ENCODE measurements at regions not wholly inside any gene's neighbourhood (a gene's known extent, or its start where the extent isn't known, plus 50 kb on each side); places are given as distances from the start of the nearest gene placed in this dataset.

- DNase-seq (ENCODE audit: insufficient read length, low spot score) (no peak), FAIRE-seq (no peak)
- no peak for TF ChIP-seq POLR2A (IDR thresholded peaks at IDR 0.05; ENCODE audit: low read depth, low read length)
These were observed 448.5 kb upstream of the ANKRD30A start for GRCh38 chr10:36676756-36677430.

GRCh38 chr10:36676321-36676720 is 449.1 kb upstream of the ANKRD30A start:
- FAIRE-seq (no peak), DNase-seq (ENCODE audit: insufficient read length, low spot score) (no peak)
- no peak for TF ChIP-seq POLR2A (IDR thresholded peaks at IDR 0.05; ENCODE audit: low read depth, low read length)

GRCh38 chr10:36675458-36675880 is 449.9 kb upstream of the ANKRD30A start:
- no peak for TF ChIP-seq POLR2A (IDR thresholded peaks at IDR 0.05; ENCODE audit: low read depth, low read length)
- peak; percentile 81 for FAIRE-seq
- DNase-seq (ENCODE audit: insufficient read length, low spot score), result peak; percentile 51

- DNase-seq (ENCODE audit: insufficient read length, low spot score) (no peak), FAIRE-seq (no peak)
- TF ChIP-seq POLR2A (IDR thresholded peaks at IDR 0.05; ENCODE audit: low read depth, low read length), result no peak
These were observed 453.8 kb upstream of the ANKRD30A start for GRCh38 chr10:36671607-36672006.

GRCh38 chr10:36670621-36671402 is 454.6 kb upstream of the ANKRD30A start:
- no peak for FAIRE-seq

GRCh38 chr10:36669615-36670352 is 455.6 kb upstream of the ANKRD30A start:
- FAIRE-seq, result no peak
- no peak for TF ChIP-seq POLR2A (IDR thresholded peaks at IDR 0.05; ENCODE audit: low read depth, low read length)
- no peak for DNase-seq (ENCODE audit: insufficient read length, low spot score)

More at GRCh38 chr10:36670621-36671402, 454.6 kb upstream of the ANKRD30A start:
- no peak for DNase-seq (ENCODE audit: insufficient read length, low spot score)
- TF ChIP-seq POLR2A (IDR thresholded peaks at IDR 0.05; ENCODE audit: low read depth, low read length), result no peak

- TF ChIP-seq POLR2A (IDR thresholded peaks at IDR 0.05; ENCODE audit: low read depth, low read length), result no peak
- FAIRE-seq (no peak), DNase-seq (ENCODE audit: insufficient read length, low spot score) (no peak)
These were observed 458.9 kb upstream of the ANKRD30A start for GRCh38 chr10:36666451-36666850.

- no peak for TF ChIP-seq POLR2A (IDR thresholded peaks at IDR 0.05; ENCODE audit: low read depth, low read length)
- no peak for DNase-seq (ENCODE audit: insufficient read length, low spot score)
- no peak for FAIRE-seq
These were observed 462.8 kb upstream of the ANKRD30A start for GRCh38 chr10:36662571-36662970.

GRCh38 chr10:36650274-36650673 is 475.1 kb upstream of the ANKRD30A start:
- DNase-seq (ENCODE audit: insufficient read length, low spot score) (no peak), FAIRE-seq (no peak)
- no peak for TF ChIP-seq POLR2A (IDR thresholded peaks at IDR 0.05; ENCODE audit: low read depth, low read length)

GRCh38 chr10:36647540-36647939 is 477.9 kb upstream of the ANKRD30A start:
- FAIRE-seq, result no peak
- DNase-seq (ENCODE audit: insufficient read length, low spot score), result no peak
- no peak for TF ChIP-seq POLR2A (IDR thresholded peaks at IDR 0.05; ENCODE audit: low read depth, low read length)

GRCh38 chr10:36640626-36641025 is 484.8 kb upstream of the ANKRD30A start:
- FAIRE-seq (no peak), DNase-seq (ENCODE audit: insufficient read length, low spot score) (no peak)
- TF ChIP-seq POLR2A (IDR thresholded peaks at IDR 0.05; ENCODE audit: low read depth, low read length), result no peak

GRCh38 chr10:36638462-36639155 is 486.8 kb upstream of the ANKRD30A start:
- peak; percentile 36 for FAIRE-seq
- no peak for DNase-seq (ENCODE audit: insufficient read length, low spot score)
- TF ChIP-seq POLR2A (IDR thresholded peaks at IDR 0.05; ENCODE audit: low read depth, low read length), result no peak

GRCh38 chr10:36636879-36637278 is 488.5 kb upstream of the ANKRD30A start:
- TF ChIP-seq POLR2A (IDR thresholded peaks at IDR 0.05; ENCODE audit: low read depth, low read length), result no peak
- DNase-seq (ENCODE audit: insufficient read length, low spot score) (no peak), FAIRE-seq (no peak)
